HG03469 (cell line): ENCODE measurements at regions not wholly inside any gene's neighbourhood (a gene's known extent, or its start where the extent isn't known, plus 50 kb on each side); places are given as distances from the start of the nearest gene placed in this dataset.
"Not testable (repeated sequence)": the region's sequence is repeated elsewhere in the genome, so short reads cannot be mapped to it uniquely, and the experiment has no call there.

Experiments
- ATAC-seq: cut with Tn5 transposase; IDR thresholded peaks from one replicate; pipeline ENCODE4 v1.9.1; 2021; ENCODE audit warnings: mild to moderate bottlenecking, moderate library complexity, moderate number of reproducible peaks; ENCODE audit not compliant: unreplicated experiment

GRCh38 chr11:37840345-37840744 is 1242.3 kb upstream of the RAG2 start:
- ATAC-seq = not testable (repeated sequence)

GRCh38 chr11:37830529-37830928 is 1232.5 kb upstream of the RAG2 start:
- ATAC-seq = no peak

GRCh38 chr11:37817727-37818270 is 1219.8 kb upstream of the RAG2 start:
- ATAC-seq = no peak

- ATAC-seq = no peak
These were observed 1214.3 kb upstream of the RAG2 start for GRCh38 chr11:37812281-37812880.

GRCh38 chr11:37811349-37811748 is 1213.3 kb upstream of the RAG2 start:
- no peak for ATAC-seq

GRCh38 chr11:37804666-37805065 is 1206.6 kb upstream of the RAG2 start:
- ATAC-seq = no peak

DNA sequence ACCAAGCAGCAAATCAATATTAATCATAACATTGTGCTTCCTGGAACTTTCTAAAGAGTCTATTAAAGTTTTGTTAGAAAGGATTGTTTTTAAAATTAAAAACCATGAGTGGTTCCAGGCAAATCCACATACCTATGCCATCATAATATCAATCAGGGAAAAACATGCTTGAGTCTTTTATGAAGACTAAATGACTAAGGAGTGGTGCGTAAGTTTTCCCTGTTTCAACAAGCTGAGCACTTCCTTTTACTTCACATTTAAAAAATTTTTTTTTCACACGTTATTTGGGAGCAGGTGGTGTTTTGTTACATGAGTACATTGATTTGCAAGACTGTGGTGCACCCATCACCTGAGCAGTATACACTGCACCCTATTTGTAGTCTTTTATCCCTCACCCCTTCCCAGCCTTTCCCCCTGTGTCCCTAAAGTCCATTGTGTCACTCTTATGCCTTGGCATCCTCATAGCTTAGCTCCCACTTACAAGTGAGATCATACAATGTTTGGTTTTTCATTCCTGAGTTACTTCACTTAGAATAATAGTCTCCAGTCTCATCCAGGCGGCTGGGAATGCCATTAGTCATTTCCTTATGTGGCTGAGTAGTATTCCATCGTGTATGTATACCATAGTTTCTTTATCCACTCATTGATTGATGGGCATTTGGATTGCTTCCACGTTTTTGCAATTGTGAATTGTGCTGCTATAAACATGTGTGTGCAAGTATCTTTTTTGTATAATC is 1190.3 kb upstream of the RAG2 start:
- no peak for ATAC-seq

GRCh38 chr11:37786214-37786755 is 1188.2 kb upstream of the RAG2 start:
- ATAC-seq = no peak

DNA sequence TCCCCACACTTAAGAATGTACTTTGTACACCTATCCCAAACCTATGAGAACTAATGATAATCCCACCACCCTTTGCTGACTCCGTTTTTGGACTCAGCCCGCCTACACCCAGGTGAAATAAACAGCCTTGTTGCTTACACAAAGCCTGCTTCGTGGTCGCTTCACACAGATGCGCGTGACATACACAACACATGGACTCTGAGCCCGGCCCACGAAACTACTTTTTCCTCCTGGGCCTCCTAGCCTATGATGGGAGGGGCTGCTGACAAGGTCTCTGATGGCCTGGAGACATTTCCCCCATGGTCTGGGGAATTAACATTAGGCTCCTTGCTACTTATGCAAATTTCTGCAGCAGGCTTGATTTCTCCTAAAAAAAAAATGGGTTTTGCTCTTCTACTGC is 1176.4 kb upstream of the RAG2 start:
- no peak for ATAC-seq

GRCh38 chr11:37770145-37770544 is 1172.1 kb upstream of the RAG2 start:
- ATAC-seq = no peak

GRCh38 chr11:37762079-37762478 is 1164.0 kb upstream of the RAG2 start:
- ATAC-seq = no peak

GRCh38 chr11:37755521-37755920 is 1157.5 kb upstream of the RAG2 start:
- ATAC-seq = no peak

DNA sequence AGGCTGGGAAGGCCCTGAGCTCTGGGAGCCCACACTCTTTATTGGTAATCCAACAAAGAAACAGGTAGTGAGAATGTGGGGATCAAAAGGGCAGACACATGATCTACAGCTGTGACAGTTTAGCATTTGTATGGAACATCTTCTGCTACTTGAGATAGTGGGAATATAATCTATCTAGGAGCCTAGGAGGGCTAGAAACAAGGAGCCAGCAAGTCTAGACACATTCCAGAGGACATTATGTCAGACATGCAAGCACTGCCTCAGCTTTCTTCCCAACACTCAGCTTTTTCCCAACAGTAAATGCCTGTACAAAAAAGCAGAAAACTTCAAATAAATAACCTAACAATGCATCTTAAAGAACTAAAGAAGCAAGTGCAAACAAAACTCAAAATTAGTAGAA is 1150.6 kb upstream of the RAG2 start:
- no peak for ATAC-seq

- ATAC-seq = no peak
These were observed 1149.1 kb upstream of the RAG2 start for GRCh38 chr11:37747121-37747520.

- no peak for ATAC-seq
These were observed 1129.3 kb upstream of the RAG2 start for GRCh38 chr11:37727371-37727770.

GRCh38 chr11:37724315-37724714 is 1126.3 kb upstream of the RAG2 start:
- ATAC-seq = no peak

- ATAC-seq = no peak
These were observed 1123.4 kb upstream of the RAG2 start for GRCh38 chr11:37721485-37721884.

DNA sequence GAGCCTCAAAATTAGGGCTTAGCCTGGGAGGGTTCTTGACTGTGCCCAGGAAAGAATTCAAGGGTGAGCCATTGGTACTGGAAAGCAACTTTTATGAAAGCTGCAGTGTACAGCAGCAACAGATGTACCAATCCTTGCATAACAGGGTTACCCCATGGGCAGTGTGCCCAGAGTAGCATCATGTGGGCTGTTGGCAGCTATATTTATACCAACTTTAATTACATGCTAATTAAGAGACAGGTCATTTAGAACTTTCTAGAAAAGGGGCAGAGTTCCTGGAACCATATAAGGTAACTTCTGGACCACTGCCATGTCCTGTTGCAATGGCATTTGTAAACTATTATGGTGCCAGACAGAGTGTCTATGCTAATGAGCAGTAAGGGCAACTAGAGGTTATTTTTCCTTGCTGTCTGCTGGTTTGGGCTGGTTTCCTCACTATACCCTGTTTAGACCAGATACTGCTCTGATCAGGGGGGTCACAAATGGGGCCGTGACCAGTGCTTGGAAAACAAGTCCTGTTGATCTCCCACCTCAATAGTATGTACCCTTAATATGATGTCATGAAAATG is 1120.5 kb upstream of the RAG2 start:
- ATAC-seq = no peak

GRCh38 chr11:37712251-37712650 is 1114.2 kb upstream of the RAG2 start:
- no peak for ATAC-seq

GRCh38 chr11:37710031-37710430 is 1112.0 kb upstream of the RAG2 start:
- no peak for ATAC-seq

GRCh38 chr11:37704791-37705190 is 1106.8 kb upstream of the RAG2 start:
- ATAC-seq = no peak

DNA sequence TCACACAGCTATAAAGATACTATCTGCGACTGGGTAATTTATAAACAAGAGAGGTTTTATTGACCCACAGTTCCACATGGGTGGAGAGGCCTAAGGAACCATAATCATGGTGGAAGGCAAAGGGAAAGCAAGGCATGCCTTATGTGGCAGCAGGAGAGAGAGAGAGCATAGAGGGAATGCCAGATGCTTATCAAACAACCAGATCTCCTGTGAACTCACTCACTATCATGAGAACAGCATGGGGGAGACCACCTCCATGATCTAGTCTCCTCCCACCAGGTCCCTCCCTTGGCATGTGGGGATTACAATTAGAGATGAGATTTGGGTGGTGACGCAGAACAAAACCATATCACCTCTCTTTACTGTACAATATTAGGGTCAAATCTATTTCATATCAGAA is 1101.6 kb upstream of the RAG2 start:
- ATAC-seq = no peak
